B cell (primary cell): ENCODE measurements at regions not wholly inside any gene's neighbourhood (a gene's known extent, or its start where the extent isn't known, plus 50 kb on each side); places are given as distances from the start of the nearest gene placed in this dataset.

ENCODE experiments used
- ATAC-seq: fragments of 200-7000 bp; cut with Tn5 transposase; one replicate; pipeline ENCODE4 v1.10.0; 2021; ENCODE audit warnings: low read depth, mild to moderate bottlenecking, moderate number of reproducible peaks, moderate library complexity
- CTCF ChIA-PET: fragments of 350-600 bp; sonication (Branson Sonifier 250); formaldehyde crosslinking; loops from one replicate; lab custom pipeline; 2021; ENCODE audit warnings: antibody characterized with exemption, inconsistent platforms; lab: Charles Lee
- POLR2A ChIA-PET: fragments of 350-600 bp; sonication (Branson Sonifier 250); formaldehyde crosslinking; loops from one replicate; lab custom pipeline; 2021; ENCODE audit warnings: antibody characterized with exemption; lab: Charles Lee
- DNase-seq: peaks from one replicate; pipeline ENCODE4 v3.0.0; 2013
- H2AFZ ChIP-seq: 2 replicates; pipeline ENCODE4 v1.6.1; 2012; ENCODE audit warnings: mild to moderate bottlenecking, low read depth, low read length; ENCODE audit not compliant: insufficient read depth, poor library complexity, severe bottlenecking
- H3K27ac ChIP-seq, 2 donors: 1 replicate in 1 of 2; 2 replicates in 1 of 2; pipeline ENCODE4 v1.5.1; 2012 to 2013; ENCODE audit warnings: low read length in 2 of 2, mild to moderate bottlenecking in 2 of 2, moderate library complexity in 1 of 2
- H3K27me3 ChIP-seq, 4 experiments: fragments of 200-600 bp in 1 of 4; sonication (generic) in 1 of 4; replicated peaks in 1 of 4; 1 replicate in 2 of 4; 2 replicates in 2 of 4; pipeline versions ENCODE4 v1.6.1 to v1.7.0; 2013 to 2016; ENCODE audit warnings: low read length in 3 of 4, mild to moderate bottlenecking in 2 of 4, mixed read lengths in 1 of 4, moderate library complexity in 1 of 4; ENCODE audit not compliant: insufficient read depth in 4 of 4, control insufficient read depth in 3 of 4; ENCODE audit errors: control extremely low read depth in 1 of 4
- H3K36me3 ChIP-seq, 2 experiments: replicated peaks in 1 of 2; 1 replicate in 1 of 2; 2 replicates in 1 of 2; pipeline versions ENCODE4 v1.6.1 to v1.7.1; 2013; ENCODE audit warnings: low read length in 1 of 2; ENCODE audit not compliant: insufficient read depth in 2 of 2, control insufficient read depth in 1 of 2; ENCODE audit errors: control extremely low read depth in 1 of 2, extremely low read depth in 1 of 2
- H3K4me1 ChIP-seq, 2 donors: fragments of 200-600 bp in 1 of 2; sonication (generic) in 1 of 2; 1 replicate in 1 of 2; 2 replicates in 1 of 2; pipeline versions ENCODE4 v1.5.1 to v1.6.1; 2013 to 2017; ENCODE audit warnings: low read length in 2 of 2; ENCODE audit not compliant: control insufficient read depth in 2 of 2, insufficient read depth in 2 of 2
- H3K4me2 ChIP-seq: replicated peaks from 2 replicates; pipeline ENCODE3; 2012; ENCODE audit warnings: mild to moderate bottlenecking, low read depth, low read length; ENCODE audit not compliant: poor library complexity, severe bottlenecking
- H3K4me3 ChIP-seq, 5 experiments: fragments of 200-600 bp in 1 of 5; sonication (generic) in 1 of 5; 1 replicate in 3 of 5; 2 replicates in 2 of 5; pipeline versions ENCODE4 v1.5.1 to v1.7.0; 2011 to 2016; ENCODE audit warnings: low read length in 4 of 5, mild to moderate bottlenecking in 4 of 5, low read depth in 2 of 5, control low read depth in 1 of 5, moderate library complexity in 1 of 5; ENCODE audit not compliant: insufficient read depth in 1 of 5; ENCODE audit errors: control extremely low read depth in 1 of 5, extremely low read depth in 1 of 5
- H3K79me2 ChIP-seq: fragments of 200-600 bp; sonication (generic); one replicate; pipeline ENCODE4 v1.6.0; 2016; ENCODE audit warnings: low read length; ENCODE audit not compliant: control insufficient read depth, insufficient read depth
- H3K9ac ChIP-seq: fragments of 200-600 bp; sonication (generic); 2 replicates; pipeline ENCODE4 v1.6.1; 2017; ENCODE audit warnings: mild to moderate bottlenecking, low read length, moderate library complexity
- H3K9me3 ChIP-seq, 3 donors: one replicate each; pipeline versions ENCODE4 v1.6.1 to v1.7.1; 2013; ENCODE audit warnings: low read length in 2 of 3; ENCODE audit not compliant: control insufficient read depth in 2 of 3, insufficient read depth in 1 of 3; ENCODE audit errors: control extremely low read depth in 1 of 3
- H4K20me1 ChIP-seq: 2 replicates; pipeline ENCODE4 v1.6.0; 2012; ENCODE audit warnings: mild to moderate bottlenecking, low read length; ENCODE audit not compliant: insufficient read depth, control insufficient read depth, poor library complexity, severe bottlenecking
- H3K27ac Mint-ChIP-seq: one replicate; pipeline ENCODE4 v1.8.0; 2021; ENCODE audit warnings: mixed read lengths
- H3K27me3 Mint-ChIP-seq: one replicate; pipeline ENCODE4 v1.8.0; 2021; ENCODE audit warnings: mixed read lengths
- H3K4me1 Mint-ChIP-seq: one replicate; pipeline ENCODE4 v1.8.0; 2021; ENCODE audit warnings: mixed read lengths
- H3K4me3 Mint-ChIP-seq: one replicate; pipeline ENCODE4 v1.8.0; 2021; ENCODE audit warnings: mixed read lengths
- H3K9me3 Mint-ChIP-seq: one replicate; pipeline ENCODE4 v1.8.0; 2022; ENCODE audit warnings: mixed read lengths; ENCODE audit not compliant: insufficient read depth
- EZH2 ChIP-seq: IDR thresholded peaks from 2 replicates; pipeline ENCODE4 v1.6.1; 2012; ENCODE audit warnings: borderline replicate concordance, low read depth, mild to moderate bottlenecking, moderate library complexity, low read length; ENCODE audit not compliant: insufficient read depth, poor library complexity, severe bottlenecking
- WGBS: methylation state at CpG from one replicate; pipeline ENCODE4 v1.1.5; 2013; ENCODE audit warnings: missing lambda C conversion rate; ENCODE audit not compliant: insufficient coverage; 5-methylcytosine and 5-hydroxymethylcytosine counted together
- intact Hi-C: fragments of 100-400 bp; cut with micrococcal nuclease; formaldehyde crosslinking; loops from one replicate; pipeline ENCODE4 v1.10.0; 2022
- TF ChIP-seq, protein P1 (sequence below): fragments of 200-600 bp; IDR thresholded peaks from one replicate; pipeline ENCODE4 v1.8.0; 2022; ENCODE audit warnings: antibody characterized with exemption, mild to moderate bottlenecking

DNA sequence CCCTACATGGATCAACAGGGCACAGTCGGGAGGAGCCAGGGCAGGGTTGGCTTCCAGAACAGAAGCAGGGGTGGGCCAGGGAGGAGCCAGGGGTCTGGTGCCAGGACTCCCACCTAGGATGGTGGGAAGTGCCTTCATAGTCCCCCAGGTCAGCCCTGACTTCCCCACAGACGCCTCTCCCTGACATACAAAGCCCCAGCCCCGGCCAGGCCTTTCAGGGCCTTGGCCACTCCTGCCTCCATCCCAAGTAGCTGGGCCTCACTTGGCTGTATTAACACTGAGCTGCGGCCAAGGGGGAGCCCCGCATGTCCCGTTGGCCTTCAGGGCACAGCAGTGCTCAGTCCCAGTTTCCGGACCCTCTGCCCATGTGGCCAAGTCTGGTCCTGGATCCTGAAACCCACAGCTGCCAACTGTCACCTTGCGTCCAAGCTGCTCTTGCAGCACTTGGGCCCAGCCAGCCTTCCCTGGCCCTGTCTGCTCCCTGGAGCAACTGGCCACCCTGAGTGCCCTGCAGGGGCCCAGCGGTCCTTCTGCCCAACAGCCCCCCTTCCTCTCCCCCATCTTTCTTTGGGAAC, 627.8 kb downstream of the MATN1 start:
- H3K79me2 ChIP-seq, result no peaks in the 10 kb centered on the region
- H3K4me2 ChIP-seq, result no peak overlapping the region
- H3K27ac Mint-ChIP-seq, result no peak overlapping the region
- no peak for TF ChIP-seq EZH2
- TF ChIP-seq, protein P1, sequence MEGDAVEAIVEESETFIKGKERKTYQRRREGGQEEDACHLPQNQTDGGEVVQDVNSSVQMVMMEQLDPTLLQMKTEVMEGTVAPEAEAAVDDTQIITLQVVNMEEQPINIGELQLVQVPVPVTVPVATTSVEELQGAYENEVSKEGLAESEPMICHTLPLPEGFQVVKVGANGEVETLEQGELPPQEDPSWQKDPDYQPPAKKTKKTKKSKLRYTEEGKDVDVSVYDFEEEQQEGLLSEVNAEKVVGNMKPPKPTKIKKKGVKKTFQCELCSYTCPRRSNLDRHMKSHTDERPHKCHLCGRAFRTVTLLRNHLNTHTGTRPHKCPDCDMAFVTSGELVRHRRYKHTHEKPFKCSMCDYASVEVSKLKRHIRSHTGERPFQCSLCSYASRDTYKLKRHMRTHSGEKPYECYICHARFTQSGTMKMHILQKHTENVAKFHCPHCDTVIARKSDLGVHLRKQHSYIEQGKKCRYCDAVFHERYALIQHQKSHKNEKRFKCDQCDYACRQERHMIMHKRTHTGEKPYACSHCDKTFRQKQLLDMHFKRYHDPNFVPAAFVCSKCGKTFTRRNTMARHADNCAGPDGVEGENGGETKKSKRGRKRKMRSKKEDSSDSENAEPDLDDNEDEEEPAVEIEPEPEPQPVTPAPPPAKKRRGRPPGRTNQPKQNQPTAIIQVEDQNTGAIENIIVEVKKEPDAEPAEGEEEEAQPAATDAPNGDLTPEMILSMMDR, result no peak
- H3K36me3 ChIP-seq, result no peaks in the 10 kb centered on the region
- no peak overlapping the region for H3K9ac ChIP-seq
- no peak overlapping the region for H2AFZ ChIP-seq
- intact Hi-C loops, result no loop called here
- H3K27me3 ChIP-seq, result no peaks in the 10 kb centered on the region
- 94% methylated on average over 7 of the region's 9 CpGs for WGBS
- H3K4me1 ChIP-seq, result no peaks in the 10 kb centered on the region
- ATAC-seq, result no peak
- no peak overlapping the region for H3K27ac ChIP-seq
- H3K27me3 Mint-ChIP-seq, result no peaks in the 10 kb centered on the region
- H3K4me1 Mint-ChIP-seq, result no peaks in the 10 kb centered on the region
- no peak overlapping the region for H3K4me3 ChIP-seq
- H4K20me1 ChIP-seq, result no peaks in the 10 kb centered on the region
- H3K9me3 Mint-ChIP-seq, result peaks cover 18% of the 10 kb centered on the region
- H3K4me3 Mint-ChIP-seq, result no peak overlapping the region
- POLR2A ChIA-PET, result no interaction called here
- no peak for DNase-seq
- peaks cover 0 to 45% (median 22%) of the 10 kb centered on the region in 3 donors for H3K9me3 ChIP-seq
- CTCF ChIA-PET, result no interaction called here

GRCh38 chr1:30095051-30095450, 628.3 kb downstream of the MATN1 start:
- H3K27ac Mint-ChIP-seq, result no peak overlapping the region
- ATAC-seq (no peak), DNase-seq (no peak)
- Histone ChIP-seq H3K27ac (no peak overlapping the region), H3K36me3 (no peaks in the 10 kb centered on the region), H3K79me2 (no peaks in the 10 kb centered on the region), H3K9me3 (peaks cover 0 to 50% (median 22%) of the 10 kb centered on the region in 3 donors), H3K9ac (no peak overlapping the region), H3K4me1 (no peaks in the 10 kb centered on the region), H3K4me2 (no peak overlapping the region), H2AFZ (no peak overlapping the region), H3K27me3 (no peaks in the 10 kb centered on the region), H4K20me1 (no peaks in the 10 kb centered on the region), H3K4me3 (no peak overlapping the region)
- no peaks in the 10 kb centered on the region for H3K4me1 Mint-ChIP-seq
- no peak overlapping the region for H3K4me3 Mint-ChIP-seq
- CTCF ChIA-PET, result no interaction called here
- intact Hi-C loops, result no loop called here
- H3K9me3 Mint-ChIP-seq, result peaks cover 18% of the 10 kb centered on the region
- H3K27me3 Mint-ChIP-seq, result no peaks in the 10 kb centered on the region
- POLR2A ChIA-PET, result no interaction called here
- TF ChIP-seq EZH2, result no peak
- TF ChIP-seq, protein P1, result no peak
- 100% methylated on average over 4 of the region's 4 CpGs for WGBS
